BE2C (cell line): ENCODE measurements at regions not wholly inside any gene's neighbourhood (a gene's known extent, or its start where the extent isn't known, plus 50 kb on each side); places are given as distances from the start of the nearest gene placed in this dataset.
"Not testable (repeated sequence)": the region's sequence is repeated elsewhere in the genome, so short reads cannot be mapped to it uniquely, and the experiment has no call there.

Experiments used
- DNase-seq: peaks from one replicate; pipeline ENCODE4 v3.0.0-alpha.2; 2020
- H3K27me3 ChIP-seq: fragments of 250-450 bp; sonication (Bioruptor Pico); 2 replicates; pipeline ENCODE4 v1.5.1; 2020; ENCODE audit warnings: mild to moderate bottlenecking
- H3K36me3 ChIP-seq: fragments of 250-450 bp; sonication (Bioruptor Pico); 2 replicates; pipeline ENCODE4 v1.5.1; 2020; ENCODE audit warnings: mild to moderate bottlenecking
- H3K4me1 ChIP-seq: fragments of 250-450 bp; sonication (Bioruptor Pico); 2 replicates; pipeline ENCODE4 v1.5.1; 2020
- H3K4me3 ChIP-seq: 2 replicates; pipeline ENCODE4 v1.5.1; 2011; ENCODE audit warnings: low read depth, low read length
- H3K9me3 ChIP-seq: fragments of 250-450 bp; sonication (Bioruptor Pico); 2 replicates; pipeline ENCODE4 v1.5.1; 2020
- CTCF ChIP-seq: IDR thresholded peaks from 2 replicates; pipeline ENCODE4 v1.5.1; 2012; ENCODE audit warnings: mild to moderate bottlenecking, low read depth, low read length

GRCh38 chrX:43267652-43268051 lies 388.4 kb upstream of the MAOA start:
- no peak for TF ChIP-seq CTCF
- Histone ChIP-seq H3K9me3 (no peaks in the 10 kb centered on the region), H3K27me3 (no peaks in the 10 kb centered on the region), H3K4me3 (no peak overlapping the region), H3K36me3 (no peaks in the 10 kb centered on the region), H3K4me1 (no peaks in the 10 kb centered on the region)
- DNase-seq, result no peak

- Histone ChIP-seq H3K4me3 (no peak overlapping the region), H3K9me3 (no peaks in the 10 kb centered on the region), H3K27me3 (no peaks in the 10 kb centered on the region), H3K4me1 (no peaks in the 10 kb centered on the region), H3K36me3 (no peaks in the 10 kb centered on the region)
- DNase-seq, result no peak
- TF ChIP-seq CTCF, result no peak
These were observed 386.9 kb upstream of the MAOA start for GRCh38 chrX:43269201-43269600.

GRCh38 chrX:43277879-43278278 lies 378.2 kb upstream of the MAOA start:
- TF ChIP-seq CTCF, result no peak
- no peaks in the 10 kb centered on the region for H3K36me3 ChIP-seq
- no peak for DNase-seq

GRCh38 chrX:43278440-43278839 lies 377.7 kb upstream of the MAOA start:
- no peaks in the 10 kb centered on the region for H3K27me3 ChIP-seq
- DNase-seq, result no peak
- H3K4me3 ChIP-seq, result no peak overlapping the region
- H3K36me3 ChIP-seq, result no peaks in the 10 kb centered on the region
- H3K4me1 ChIP-seq, result no peaks in the 10 kb centered on the region
- no peaks in the 10 kb centered on the region for H3K9me3 ChIP-seq
- TF ChIP-seq CTCF, result no peak

More at GRCh38 chrX:43277879-43278278, 378.2 kb upstream of the MAOA start:
- Histone ChIP-seq H3K9me3 (no peaks in the 10 kb centered on the region), H3K4me1 (no peaks in the 10 kb centered on the region), H3K4me3 (no peak overlapping the region), H3K27me3 (no peaks in the 10 kb centered on the region)

- Histone ChIP-seq H3K9me3 (no peaks in the 10 kb centered on the region), H3K27me3 (no peaks in the 10 kb centered on the region), H3K36me3 (no peaks in the 10 kb centered on the region), H3K4me1 (no peaks in the 10 kb centered on the region), H3K4me3 (no peak overlapping the region)
- no peak for DNase-seq
- no peak for TF ChIP-seq CTCF
These were observed 376.7 kb upstream of the MAOA start for GRCh38 chrX:43279341-43279808.

GRCh38 chrX:43283187-43283586 lies 372.9 kb upstream of the MAOA start:
- H3K4me3 ChIP-seq, result no peak overlapping the region
- H3K4me1 ChIP-seq, result no peaks in the 10 kb centered on the region
- no peak for TF ChIP-seq CTCF
- no peak for DNase-seq
- no peaks in the 10 kb centered on the region for H3K36me3 ChIP-seq
- no peaks in the 10 kb centered on the region for H3K27me3 ChIP-seq
- no peaks in the 10 kb centered on the region for H3K9me3 ChIP-seq

GRCh38 chrX:43311625-43312024 lies 344.5 kb upstream of the MAOA start:
- H3K9me3 ChIP-seq, DNase-seq, H3K36me3 ChIP-seq: not testable (repeated sequence)

More at GRCh38 chrX:43311625-43312024, 344.5 kb upstream of the MAOA start:
- H3K4me3 ChIP-seq, H3K27me3 ChIP-seq, H3K4me1 ChIP-seq: not testable (repeated sequence)
